ENCODE measurements at regions not wholly inside any gene's neighbourhood (a gene's known extent, or its start where the extent isn't known, plus 50 kb on each side); places are given as distances from the start of the nearest gene placed in this dataset.

DNA sequence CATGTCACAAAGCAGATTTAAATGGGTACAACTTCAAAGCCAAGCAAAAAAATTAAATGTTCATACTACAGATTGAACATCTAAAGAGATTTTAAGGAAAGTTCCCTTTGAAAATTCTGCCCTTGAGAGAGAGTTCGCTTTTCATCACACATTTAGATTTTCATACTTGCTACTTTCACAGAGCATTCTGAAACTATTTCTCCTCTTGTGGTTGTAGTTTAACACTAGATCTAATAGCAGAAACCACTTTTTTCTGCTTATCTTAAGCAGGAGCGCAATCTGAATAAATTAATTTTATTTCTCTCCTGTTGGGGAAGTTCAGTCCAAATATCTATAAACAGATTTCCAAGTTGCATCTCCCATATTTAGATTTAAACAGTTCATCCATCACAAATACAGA is 173.3 kb upstream of the RASA1 start:
- no peak for ATAC-seq
- Histone ChIP-seq H3K4me1 (no peaks in the 10 kb centered on the region), H3K27me3 (no peaks in the 10 kb centered on the region), H3K9me3 (no peaks in the 10 kb centered on the region), H3K4me3 (no peak overlapping the region), H3K27ac (no peak overlapping the region), H3K36me3 (no peaks in the 10 kb centered on the region)
- 84% methylated on average over 2 of the region's 2 CpGs for WGBS, 2 donors (ENCODE audit: low coverage in 1 of 2)
- TF ChIP-seq, protein P1, sequence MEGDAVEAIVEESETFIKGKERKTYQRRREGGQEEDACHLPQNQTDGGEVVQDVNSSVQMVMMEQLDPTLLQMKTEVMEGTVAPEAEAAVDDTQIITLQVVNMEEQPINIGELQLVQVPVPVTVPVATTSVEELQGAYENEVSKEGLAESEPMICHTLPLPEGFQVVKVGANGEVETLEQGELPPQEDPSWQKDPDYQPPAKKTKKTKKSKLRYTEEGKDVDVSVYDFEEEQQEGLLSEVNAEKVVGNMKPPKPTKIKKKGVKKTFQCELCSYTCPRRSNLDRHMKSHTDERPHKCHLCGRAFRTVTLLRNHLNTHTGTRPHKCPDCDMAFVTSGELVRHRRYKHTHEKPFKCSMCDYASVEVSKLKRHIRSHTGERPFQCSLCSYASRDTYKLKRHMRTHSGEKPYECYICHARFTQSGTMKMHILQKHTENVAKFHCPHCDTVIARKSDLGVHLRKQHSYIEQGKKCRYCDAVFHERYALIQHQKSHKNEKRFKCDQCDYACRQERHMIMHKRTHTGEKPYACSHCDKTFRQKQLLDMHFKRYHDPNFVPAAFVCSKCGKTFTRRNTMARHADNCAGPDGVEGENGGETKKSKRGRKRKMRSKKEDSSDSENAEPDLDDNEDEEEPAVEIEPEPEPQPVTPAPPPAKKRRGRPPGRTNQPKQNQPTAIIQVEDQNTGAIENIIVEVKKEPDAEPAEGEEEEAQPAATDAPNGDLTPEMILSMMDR (IDR thresholded peaks at IDR 0.05): no peak
- TF ChIP-seq POLR2AphosphoS5 (IDR thresholded peaks at IDR 0.05) (no peak), EP300 (IDR thresholded peaks at IDR 0.05) (no peak), POLR2A (IDR thresholded peaks at IDR 0.05) (no peak)

- H3K4me1 ChIP-seq: no peaks in the 10 kb centered on the region
- WGBS, 2 donors (ENCODE audit: low coverage in 1 of 2): 85 to 92% methylated on average over 2 to 4 of the region's 4 CpGs
- H3K27ac ChIP-seq: no peak overlapping the region
- H3K36me3 ChIP-seq: no peaks in the 10 kb centered on the region
- H3K9me3 ChIP-seq: no peaks in the 10 kb centered on the region
- H3K27me3 ChIP-seq: no peaks in the 10 kb centered on the region
- H3K4me3 ChIP-seq: no peak overlapping the region
- TF ChIP-seq EP300 (IDR thresholded peaks at IDR 0.05): no peak
- TF ChIP-seq, protein P1 (IDR thresholded peaks at IDR 0.05): no peak
- TF ChIP-seq POLR2AphosphoS5 (IDR thresholded peaks at IDR 0.05): no peak
- no peak for TF ChIP-seq POLR2A (IDR thresholded peaks at IDR 0.05)
- no peak for ATAC-seq
These were observed 172.8 kb upstream of the RASA1 start for GRCh38 chr5:87094833-87095232.

- Histone ChIP-seq H3K27me3 (no peaks in the 10 kb centered on the region), H3K4me3 (no peak overlapping the region), H3K27ac (no peak overlapping the region), H3K36me3 (no peaks in the 10 kb centered on the region), H3K9me3 (no peaks in the 10 kb centered on the region), H3K4me1 (no peaks in the 10 kb centered on the region)
- TF ChIP-seq, protein P1 (IDR thresholded peaks at IDR 0.05): no peak
- no peak for TF ChIP-seq EP300 (IDR thresholded peaks at IDR 0.05)
- no peak for TF ChIP-seq POLR2A (IDR thresholded peaks at IDR 0.05)
- no peak for TF ChIP-seq POLR2AphosphoS5 (IDR thresholded peaks at IDR 0.05)
- 64 to 67% methylated on average over 1 of the region's 1 CpG for WGBS, 2 donors (ENCODE audit: low coverage in 1 of 2)
- ATAC-seq: no peak
These were observed 171.9 kb upstream of the RASA1 start for GRCh38 chr5:87095787-87096186.

GRCh38 chr5:87097664-87098063 is 170.0 kb upstream of the RASA1 start:
- Histone ChIP-seq H3K27ac (no peak overlapping the region), H3K36me3 (no peaks in the 10 kb centered on the region), H3K4me3 (no peak overlapping the region), H3K9me3 (no peaks in the 10 kb centered on the region), H3K27me3 (no peaks in the 10 kb centered on the region), H3K4me1 (no peaks in the 10 kb centered on the region)
- no peak for ATAC-seq
- WGBS, 2 donors (ENCODE audit: low coverage in 1 of 2): 39 to 75% methylated on average over 2 of the region's 2 CpGs
- TF ChIP-seq POLR2AphosphoS5 (IDR thresholded peaks at IDR 0.05) (no peak), POLR2A (IDR thresholded peaks at IDR 0.05) (no peak), EP300 (IDR thresholded peaks at IDR 0.05) (no peak)
- TF ChIP-seq, protein P1 (IDR thresholded peaks at IDR 0.05): no peak

DNA sequence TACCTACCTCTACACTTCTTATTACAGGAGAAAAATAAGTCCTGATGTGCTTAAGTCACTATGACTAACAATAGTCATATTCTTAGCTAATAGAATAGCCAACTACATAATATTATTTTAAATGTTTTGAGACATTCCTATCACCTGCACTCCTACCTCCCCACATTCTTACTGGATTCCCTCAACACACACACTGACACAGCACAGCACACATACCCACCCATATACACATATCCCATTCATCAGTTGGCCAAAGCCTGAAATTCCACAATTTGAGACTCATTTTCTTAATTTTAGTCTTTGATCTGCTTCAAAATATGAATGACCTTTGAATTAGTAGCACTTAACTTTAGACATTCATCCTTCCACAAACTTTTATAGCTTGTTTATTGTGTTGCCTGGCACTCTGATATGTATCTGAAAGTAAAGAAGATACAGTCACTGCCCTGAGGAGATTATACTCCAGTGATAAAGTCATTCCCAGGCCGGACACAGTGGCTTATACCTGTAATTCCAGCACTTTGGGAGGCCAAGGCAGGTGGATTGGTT is 168.3 kb upstream of the RASA1 start:
- Histone ChIP-seq H3K36me3 (no peaks in the 10 kb centered on the region), H3K9me3 (no peaks in the 10 kb centered on the region), H3K4me3 (no peak overlapping the region), H3K27me3 (no peaks in the 10 kb centered on the region), H3K4me1 (no peaks in the 10 kb centered on the region), H3K27ac (no peak overlapping the region)
- TF ChIP-seq POLR2A (IDR thresholded peaks at IDR 0.05) (no peak), EP300 (IDR thresholded peaks at IDR 0.05) (no peak), POLR2AphosphoS5 (IDR thresholded peaks at IDR 0.05) (no peak)
- TF ChIP-seq, protein P1 (IDR thresholded peaks at IDR 0.05): no peak
- no peak for ATAC-seq
- WGBS, 2 donors (ENCODE audit: low coverage in 1 of 2): 100% methylated on average over 1 of the region's 1 CpG; no CpG with 5 or more reads in 1 of the 2 donors
